ENCODE measurements at regions not wholly inside any gene's neighbourhood (a gene's known extent, or its start where the extent isn't known, plus 50 kb on each side); places are given as distances from the start of the nearest gene placed in this dataset.
"Not testable (repeated sequence)": the region's sequence is repeated elsewhere in the genome, so short reads cannot be mapped to it uniquely, and the experiment has no call there.

DNA sequence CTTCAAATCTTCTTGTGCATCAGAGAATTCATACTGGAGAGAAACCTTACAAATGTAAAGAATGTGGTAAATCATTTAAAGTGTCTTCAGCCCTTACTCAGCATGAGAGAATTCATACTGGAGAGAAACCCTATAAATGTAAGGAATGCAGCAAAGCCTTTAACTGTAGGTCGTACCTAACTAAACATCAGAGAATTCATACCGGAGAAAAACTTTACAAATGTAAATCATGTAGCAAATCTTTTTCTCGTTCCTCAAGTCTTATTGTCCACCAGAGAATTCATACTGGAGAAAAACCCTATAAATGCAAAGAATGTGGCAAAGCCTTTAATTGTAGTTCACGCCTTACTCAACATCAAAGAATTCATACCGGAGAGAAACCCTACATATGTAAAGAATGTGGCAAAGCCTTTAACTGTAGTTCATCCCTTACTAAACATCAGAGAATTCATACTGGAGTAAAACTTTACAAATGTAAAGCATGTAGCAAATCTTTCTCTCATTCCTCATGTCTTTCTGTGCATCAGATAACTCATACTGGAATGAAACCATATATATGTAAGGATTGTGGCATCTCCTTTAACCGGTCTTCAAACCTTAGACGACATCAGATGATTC, 118.5 kb upstream of the ZNF267 start:
- no peak for FAIRE-seq

DNA sequence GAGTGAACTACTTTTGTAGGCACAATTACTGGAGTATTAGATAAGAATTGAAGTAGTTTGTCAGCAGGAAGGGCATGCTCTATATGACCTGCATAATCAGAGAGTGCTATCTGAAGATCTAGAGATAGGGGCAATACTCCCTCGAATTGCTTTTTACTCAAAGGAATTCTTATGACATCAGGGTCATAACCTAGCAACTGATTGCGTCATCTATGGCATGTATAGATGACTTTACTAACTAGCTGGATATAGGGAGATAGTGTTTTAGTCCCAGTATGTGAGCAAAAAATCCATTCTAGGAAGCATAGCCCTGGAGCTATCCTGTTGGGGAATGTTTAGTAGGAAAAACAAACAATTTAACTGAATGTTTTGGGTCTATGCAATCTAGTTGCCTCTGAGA, 109.5 kb upstream of the ZNF267 start:
- no peak for FAIRE-seq

DNA sequence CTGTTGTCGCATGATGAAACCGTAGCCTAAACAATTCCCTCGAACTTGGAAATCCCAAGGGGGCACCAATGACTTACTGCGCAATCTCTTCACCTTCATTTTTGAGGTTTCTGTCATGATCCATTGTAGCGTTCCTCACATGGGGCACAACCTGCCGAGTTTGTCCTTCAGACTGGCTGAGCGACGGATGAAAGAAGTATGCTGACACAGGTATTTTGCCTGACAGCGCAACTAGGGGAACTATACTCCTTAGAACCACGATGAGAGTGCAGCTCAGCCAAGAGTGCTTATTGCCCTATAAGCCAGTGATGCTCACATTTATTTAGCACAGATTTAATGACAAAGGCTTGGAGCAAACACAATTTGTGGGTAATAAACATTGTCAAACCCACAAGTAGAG, 106.3 kb upstream of the ZNF267 start:
- no peak for FAIRE-seq

DNA sequence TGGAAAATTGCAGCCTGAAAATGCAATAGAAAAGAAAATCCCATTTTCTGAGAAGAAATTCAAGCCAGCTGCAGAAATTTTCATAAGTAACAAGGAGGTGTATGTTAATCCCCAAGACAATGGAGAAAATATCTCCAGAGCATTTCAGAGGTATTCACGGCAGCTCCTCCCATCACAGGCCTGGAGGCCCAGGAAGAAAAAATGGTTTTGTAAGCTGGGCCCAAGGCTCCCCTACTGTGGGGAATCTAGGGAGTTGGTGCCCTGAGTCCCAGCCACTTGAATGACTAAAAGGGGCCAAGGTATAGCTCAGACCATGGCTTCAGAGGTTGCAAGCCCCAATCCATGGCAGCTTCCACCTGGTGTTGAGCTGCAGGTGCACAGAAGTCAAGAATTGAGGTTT, 93.3 kb upstream of the ZNF267 start:
- FAIRE-seq, result no peak

DNA sequence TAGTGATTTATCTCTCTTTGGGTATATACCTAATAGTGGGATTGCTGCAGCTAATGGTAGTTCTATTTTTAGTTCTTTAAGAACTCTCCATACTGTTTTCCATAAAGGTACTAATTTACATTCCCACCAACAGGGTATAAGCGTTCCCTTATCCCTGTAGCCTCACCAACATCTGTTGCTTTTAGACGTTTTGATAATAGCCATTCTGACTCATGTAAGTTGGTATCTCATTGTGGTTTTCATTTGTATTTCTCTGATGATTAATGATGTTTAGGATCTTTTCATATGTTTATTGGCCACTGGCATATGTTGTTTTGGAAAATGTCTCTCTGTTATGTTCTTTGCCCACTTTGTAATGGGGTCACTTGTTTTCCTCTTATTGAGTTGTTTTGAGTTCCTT, 88.5 kb upstream of the ZNF267 start:
- FAIRE-seq, result no peak

DNA sequence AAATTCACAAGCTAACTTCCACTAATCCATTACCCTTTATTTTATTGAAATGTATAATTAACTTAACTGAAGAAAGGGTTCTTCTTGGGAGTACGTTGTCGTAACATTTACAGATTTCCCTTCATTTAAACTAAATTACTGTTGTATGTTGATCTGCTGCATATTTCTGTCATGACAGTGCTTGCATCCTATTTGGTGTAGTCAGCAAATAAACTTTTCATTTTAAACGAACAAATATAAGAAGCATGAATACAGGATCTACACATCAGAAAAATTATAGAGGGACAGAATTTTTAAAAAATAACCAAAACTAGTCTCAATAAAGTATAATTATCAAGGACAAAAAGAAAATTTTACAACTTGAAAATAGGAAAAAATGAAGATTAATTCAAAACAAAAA, 66.5 kb upstream of the ZNF267 start:
- no peak for FAIRE-seq

DNA sequence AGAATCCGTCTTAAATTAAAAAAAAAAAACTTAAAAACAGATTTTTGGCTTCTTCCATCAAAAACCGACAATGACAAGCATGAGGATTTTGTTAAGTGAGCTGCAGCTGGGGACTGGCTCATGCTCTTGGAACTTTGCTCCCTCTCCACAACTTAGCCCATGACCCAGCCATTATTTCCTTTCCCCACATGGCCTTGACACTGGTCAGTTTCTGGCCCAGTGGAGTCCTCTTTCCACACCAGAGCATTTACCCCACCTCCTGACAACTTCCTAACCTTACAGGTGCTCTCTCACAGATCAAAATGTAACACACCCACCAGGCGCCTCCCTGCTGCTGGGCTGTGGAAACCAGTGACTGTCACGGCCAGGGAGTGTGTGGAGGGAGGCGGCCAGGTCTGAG, 62.7 kb upstream of the ZNF267 start:
- no peak for FAIRE-seq

DNA sequence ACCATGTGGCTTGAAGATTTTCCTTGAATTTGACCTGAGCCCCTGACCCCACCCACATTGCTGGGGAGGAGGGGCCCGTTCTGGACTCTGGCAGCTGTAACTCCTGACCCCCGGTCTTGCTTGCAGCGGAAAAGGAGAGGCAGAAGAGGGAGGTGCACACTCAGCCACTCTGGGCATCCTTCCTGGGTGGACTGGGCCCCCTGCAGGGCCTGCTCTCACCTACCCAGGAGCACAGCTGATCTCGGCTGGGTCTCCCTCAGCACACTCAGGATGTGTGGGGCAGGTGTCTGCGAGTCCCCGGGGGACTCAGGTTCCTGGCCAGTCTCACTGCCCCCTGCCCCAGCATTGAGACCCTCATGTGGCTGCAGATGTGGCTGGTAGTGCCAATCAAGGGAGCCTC, 57.5 kb upstream of the ZNF267 start:
- not testable (repeated sequence) for FAIRE-seq

DNA sequence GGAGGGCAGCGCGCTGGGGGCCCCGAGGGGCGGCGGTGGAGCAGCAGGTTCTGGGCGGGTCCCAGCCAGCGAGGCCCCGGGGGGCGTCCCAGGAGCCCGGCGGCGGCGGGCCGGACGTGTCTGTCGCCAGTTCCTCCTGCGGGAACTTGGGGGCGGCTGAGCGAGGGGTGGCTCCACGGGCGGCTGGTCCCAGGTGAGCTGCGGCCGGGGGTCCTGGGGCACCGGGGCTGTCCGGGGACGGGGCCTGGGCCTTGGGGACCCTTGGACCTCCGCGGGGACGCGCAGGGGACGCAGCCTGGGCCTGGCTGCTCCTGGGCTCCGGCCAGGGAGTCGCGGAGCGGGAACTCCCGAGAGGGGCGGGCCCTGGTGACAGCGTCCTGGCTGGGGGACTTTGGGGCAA, 54.2 kb upstream of the ZNF267 start:
- FAIRE-seq, result no peak

DNA sequence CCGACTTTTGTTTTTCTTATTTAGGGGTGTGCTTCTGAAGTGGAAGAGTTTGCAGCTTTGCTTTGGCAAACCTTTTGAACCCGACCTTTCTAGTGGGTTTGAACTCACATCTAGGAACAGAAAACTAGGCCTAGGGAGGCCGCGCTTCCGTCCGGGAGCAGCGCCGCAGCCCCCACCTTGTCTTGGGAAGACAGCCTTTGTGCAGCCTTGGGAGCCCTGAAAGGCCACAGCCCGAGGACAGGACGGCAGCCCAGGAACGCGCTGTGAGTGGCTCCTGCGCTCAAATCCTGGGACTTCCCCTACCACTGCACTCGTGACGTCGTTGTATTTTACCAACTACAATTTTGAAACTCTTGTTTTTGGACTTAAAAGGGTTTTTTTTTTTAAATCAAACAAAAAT, 53.7 kb upstream of the ZNF267 start:
- FAIRE-seq, result no peak

Measured in A204.1 (cell line).